PC-3 (cell line): ENCODE measurements at regions not wholly inside any gene's neighbourhood (a gene's known extent, or its start where the extent isn't known, plus 50 kb on each side); places are given as distances from the start of the nearest gene placed in this dataset.

Experiments used
- CTCF ChIP-seq: fragments of 300-600 bp; sonication (generic); conservative IDR thresholded peaks from 2 replicates; pipeline ENCODE4 v1.5.1; 2017; ENCODE audit warnings: antibody characterized with exemption, low read depth, mild to moderate bottlenecking, low read length
- EZH2 ChIP-seq: fragments of 300-600 bp; sonication (generic); IDR thresholded peaks from one replicate; pipeline ENCODE4 v1.6.1; 2017; ENCODE audit warnings: antibody characterized with exemption, mild to moderate bottlenecking, low read length; ENCODE audit not compliant: unreplicated experiment

GRCh38 chr12:131430158-131430742, 280.6 kb upstream of the SFSWAP start:
- TF ChIP-seq CTCF = no peak
- no peak for TF ChIP-seq EZH2
